ENCODE measurements at regions not wholly inside any gene's neighbourhood (a gene's known extent, or its start where the extent isn't known, plus 50 kb on each side); places are given as distances from the start of the nearest gene placed in this dataset.

DNA sequence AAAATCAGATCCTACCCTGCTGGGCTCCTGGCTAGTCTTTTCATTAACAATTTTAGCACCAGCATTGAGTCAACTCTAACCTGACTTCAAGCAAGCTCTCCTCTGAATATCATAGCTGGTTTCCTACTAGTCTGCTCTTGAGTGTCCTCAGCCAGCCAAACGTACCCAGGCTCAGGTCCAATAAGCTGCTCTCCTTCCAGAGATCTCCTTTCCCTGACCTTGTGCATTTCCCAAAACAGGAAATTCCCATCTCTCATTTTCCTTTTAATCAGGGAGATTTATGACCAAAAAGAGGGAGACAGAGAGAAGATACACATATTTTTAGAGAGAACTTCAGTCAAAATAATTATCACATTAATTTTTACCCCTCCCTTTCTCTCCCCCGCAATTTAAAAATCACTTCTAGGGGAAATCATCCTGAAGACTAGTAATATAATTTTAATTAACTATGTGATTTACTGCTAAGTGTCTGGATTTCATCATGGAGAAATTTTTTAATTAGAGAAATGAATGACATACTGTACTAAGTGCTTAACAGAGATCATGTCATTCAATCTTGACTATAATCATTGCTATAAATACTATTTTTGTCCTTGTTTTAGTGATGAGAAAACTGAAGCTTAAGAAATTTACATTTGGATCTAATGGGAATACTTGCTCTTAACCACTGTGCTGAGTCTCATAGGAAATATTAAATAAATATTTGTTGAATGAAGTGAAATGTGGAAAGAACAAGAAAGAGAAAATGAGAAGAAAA lies 421.7 kb upstream of the INTU start:
- H3K36me3 Mint-ChIP-seq (ENCODE audit: low read depth), result no peaks in the 10 kb centered on the region
- DNase-seq, result no peak
- H3K9me3 Mint-ChIP-seq, result no peaks in the 10 kb centered on the region
- H3K27ac Mint-ChIP-seq, result no peak overlapping the region
- no peaks in the 10 kb centered on the region for H3K4me1 Mint-ChIP-seq
- CTCF ChIA-PET, result no interaction called here
- POLR2A ChIA-PET, result no interaction called here
- H3K27me3 Mint-ChIP-seq, result no peaks in the 10 kb centered on the region
- H3K4me3 Mint-ChIP-seq, result no peak overlapping the region

DNA sequence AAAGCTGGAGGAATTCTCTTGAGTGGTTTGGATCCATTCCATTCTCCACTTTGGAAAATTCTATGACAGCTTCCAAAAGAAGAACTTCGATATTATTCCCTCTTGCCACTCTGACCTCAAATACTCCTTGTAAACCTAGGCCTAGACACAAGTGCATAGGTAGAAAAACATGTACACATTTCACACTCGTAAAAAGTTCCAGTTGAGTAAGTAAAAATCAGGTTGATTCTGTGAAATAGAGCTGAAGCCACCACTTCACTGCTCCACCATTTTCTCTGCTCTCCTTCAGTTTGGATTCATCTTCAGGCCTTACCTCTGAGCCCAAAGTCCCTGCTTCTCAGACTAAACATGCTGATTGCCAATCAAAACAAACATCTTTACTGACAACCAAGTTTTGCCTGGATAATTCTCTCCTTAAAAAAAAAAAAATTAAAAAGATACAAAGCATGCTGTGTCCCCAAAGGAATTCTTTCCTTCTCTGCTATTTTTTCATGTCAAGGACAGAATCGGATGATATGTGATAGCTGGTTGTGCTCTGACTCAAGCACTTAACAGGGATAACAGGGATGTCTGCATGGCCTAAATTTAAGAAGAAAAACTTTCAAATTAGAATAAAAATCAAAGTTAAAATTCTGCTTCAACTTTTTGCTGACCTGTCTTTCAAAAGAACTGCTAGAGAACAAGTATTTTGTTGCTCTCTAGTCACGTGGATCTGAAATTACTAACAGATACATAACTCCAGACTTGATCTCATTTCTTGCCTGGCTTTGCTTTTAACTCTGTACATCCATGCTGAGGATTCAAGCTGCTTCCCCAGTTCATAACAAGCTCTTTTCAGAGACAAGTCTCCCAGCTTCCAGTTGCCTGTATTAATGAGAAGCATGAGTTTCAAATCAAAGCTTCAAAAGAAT lies 420.9 kb upstream of the INTU start:
- ChIA-PET POLR2A (no interaction called here), CTCF (no interaction called here)
- no peak overlapping the region for H3K4me3 Mint-ChIP-seq
- H3K27me3 Mint-ChIP-seq, result no peaks in the 10 kb centered on the region
- no peak overlapping the region for H3K27ac Mint-ChIP-seq
- H3K4me1 Mint-ChIP-seq, result no peaks in the 10 kb centered on the region
- no peak for DNase-seq
- no peaks in the 10 kb centered on the region for H3K36me3 Mint-ChIP-seq (ENCODE audit: low read depth)
- H3K9me3 Mint-ChIP-seq, result no peaks in the 10 kb centered on the region

DNA sequence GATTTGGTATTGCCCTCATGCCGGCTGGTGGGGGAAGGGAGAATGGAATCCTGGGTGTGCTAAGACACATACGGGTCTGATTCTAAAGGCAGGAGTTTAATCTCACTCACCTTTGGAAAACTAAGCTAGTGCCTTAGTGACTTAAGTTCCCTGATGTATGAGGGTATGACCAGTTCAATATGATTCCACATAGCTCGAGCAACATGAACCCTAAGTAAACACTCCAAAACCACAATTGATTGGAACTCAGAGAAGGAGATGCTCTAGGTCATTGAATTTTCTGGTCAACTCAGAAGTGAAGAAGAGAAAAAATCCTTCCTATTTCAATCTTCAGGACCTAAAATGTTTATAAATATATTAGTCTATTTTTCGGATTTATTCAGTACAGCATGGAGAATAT lies 420.1 kb upstream of the INTU start:
- Mint-ChIP-seq H3K27ac (no peak overlapping the region), H3K27me3 (no peaks in the 10 kb centered on the region), H3K4me3 (no peak overlapping the region), H3K36me3 (ENCODE audit: low read depth) (no peaks in the 10 kb centered on the region), H3K9me3 (no peaks in the 10 kb centered on the region), H3K4me1 (no peaks in the 10 kb centered on the region)
- POLR2A ChIA-PET, result no interaction called here
- no peak for DNase-seq
- CTCF ChIA-PET, result no interaction called here

DNA sequence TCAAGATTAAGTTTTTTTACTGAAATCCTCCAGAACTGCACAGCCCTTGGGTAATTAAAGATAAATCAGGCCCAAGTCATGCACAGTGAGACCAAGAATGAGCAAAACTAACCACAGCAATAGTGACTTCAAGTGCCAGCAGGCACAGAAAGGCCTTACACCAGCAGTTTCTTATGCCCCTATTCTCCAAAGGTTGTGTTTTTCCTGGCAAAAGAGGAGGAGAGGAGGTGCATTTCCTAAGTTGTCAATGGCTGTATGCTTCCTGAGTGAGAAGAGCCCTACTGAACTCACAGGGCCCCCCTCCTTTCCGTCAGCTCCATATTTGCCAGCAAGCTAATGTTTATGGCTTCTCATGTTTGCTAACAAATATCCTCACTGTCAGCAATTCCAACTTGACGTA lies 418.7 kb upstream of the INTU start:
- H3K4me1 Mint-ChIP-seq, result no peaks in the 10 kb centered on the region
- H3K9me3 Mint-ChIP-seq, result peaks cover 2% of the 10 kb centered on the region
- H3K36me3 Mint-ChIP-seq (ENCODE audit: low read depth), result no peaks in the 10 kb centered on the region
- POLR2A ChIA-PET, result no interaction called here
- DNase-seq, result no peak
- H3K27me3 Mint-ChIP-seq, result no peaks in the 10 kb centered on the region
- CTCF ChIA-PET, result no interaction called here
- no peak overlapping the region for H3K4me3 Mint-ChIP-seq
- no peak overlapping the region for H3K27ac Mint-ChIP-seq

DNA sequence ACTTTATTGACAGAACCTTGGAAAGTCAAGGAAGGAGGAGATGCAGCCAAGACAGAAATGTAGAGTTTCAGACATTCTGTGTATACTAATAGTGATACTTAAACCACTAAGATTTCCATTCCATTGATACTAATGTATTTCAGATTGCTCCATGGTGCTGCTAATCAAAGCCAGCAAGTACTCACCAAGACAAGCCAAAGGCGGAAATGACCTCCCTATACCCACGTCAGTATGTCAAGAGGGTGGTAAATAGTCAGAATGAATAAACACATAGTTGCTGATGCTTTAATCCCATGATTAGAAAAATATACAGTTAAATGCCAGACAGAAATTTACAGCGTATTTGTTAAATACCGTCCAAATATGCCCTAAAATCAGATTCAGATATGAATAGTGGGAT lies 417.8 kb upstream of the INTU start:
- no peak overlapping the region for H3K27ac Mint-ChIP-seq
- ChIA-PET POLR2A (no interaction called here), CTCF (no interaction called here)
- H3K9me3 Mint-ChIP-seq, result peaks cover 2% of the 10 kb centered on the region
- DNase-seq, result no peak
- H3K4me3 Mint-ChIP-seq, result no peak overlapping the region
- H3K4me1 Mint-ChIP-seq, result no peaks in the 10 kb centered on the region
- H3K27me3 Mint-ChIP-seq, result no peaks in the 10 kb centered on the region
- H3K36me3 Mint-ChIP-seq (ENCODE audit: low read depth), result no peaks in the 10 kb centered on the region

DNA sequence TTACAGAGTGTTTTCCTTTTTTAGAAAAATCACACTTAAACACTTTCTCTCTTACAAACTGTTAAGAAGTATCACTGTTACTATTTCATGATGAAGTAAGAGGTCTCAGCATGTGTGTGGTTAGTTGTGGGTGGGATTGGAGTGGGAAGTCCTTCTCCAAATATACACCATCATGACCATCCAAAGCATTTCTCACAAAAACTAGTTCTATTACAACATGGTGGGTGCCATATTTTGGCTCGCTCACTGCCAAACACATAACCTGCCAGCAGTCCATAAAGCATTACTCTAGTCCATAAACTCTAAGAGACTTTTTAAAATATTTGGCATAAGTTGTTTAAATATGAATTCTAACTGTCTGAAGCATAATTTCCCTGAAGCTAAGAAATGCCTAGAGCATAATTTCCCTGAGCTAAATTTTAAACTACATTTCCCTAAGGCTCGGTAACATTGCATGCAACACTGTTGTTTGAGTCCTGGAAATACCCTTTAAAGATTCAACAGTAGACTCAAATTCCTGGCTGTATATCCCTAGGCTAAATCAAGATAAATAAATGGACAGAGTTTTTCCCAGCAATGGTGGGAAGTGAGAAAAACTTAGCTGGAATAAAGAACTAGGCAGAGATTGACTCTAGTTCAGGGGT lies 415.0 kb upstream of the INTU start:
- Mint-ChIP-seq H3K4me1 (no peaks in the 10 kb centered on the region), H3K27ac (no peak overlapping the region), H3K4me3 (no peak overlapping the region), H3K27me3 (no peaks in the 10 kb centered on the region), H3K9me3 (peaks cover 2% of the 10 kb centered on the region), H3K36me3 (ENCODE audit: low read depth) (no peaks in the 10 kb centered on the region)
- DNase-seq, result no peak
- CTCF ChIA-PET, result no interaction called here
- POLR2A ChIA-PET, result no interaction called here

DNA sequence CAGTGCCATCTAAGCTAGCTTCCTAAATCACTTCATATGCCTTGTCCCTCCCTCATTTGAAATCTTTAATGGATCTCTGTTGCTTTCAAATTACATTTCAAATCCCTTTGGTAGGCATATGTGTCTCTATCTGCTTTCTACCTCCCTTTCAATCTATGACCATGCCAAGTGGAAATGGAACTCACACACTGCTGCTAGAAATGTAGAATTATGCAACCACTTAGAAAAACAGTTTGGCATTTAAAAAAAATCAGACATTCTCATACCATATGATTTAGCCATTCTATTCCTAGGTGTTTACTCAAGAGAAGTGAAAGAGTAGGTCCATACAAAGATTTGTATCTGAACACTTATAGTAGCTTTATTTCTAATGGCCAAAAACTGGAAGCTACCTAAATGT lies 413.5 kb upstream of the INTU start:
- ChIA-PET POLR2A (no interaction called here), CTCF (no interaction called here)
- no peak for DNase-seq
- Mint-ChIP-seq H3K27ac (no peak overlapping the region), H3K4me3 (no peak overlapping the region), H3K36me3 (ENCODE audit: low read depth) (no peaks in the 10 kb centered on the region), H3K4me1 (no peaks in the 10 kb centered on the region), H3K9me3 (peaks cover 6% of the 10 kb centered on the region), H3K27me3 (no peaks in the 10 kb centered on the region)

DNA sequence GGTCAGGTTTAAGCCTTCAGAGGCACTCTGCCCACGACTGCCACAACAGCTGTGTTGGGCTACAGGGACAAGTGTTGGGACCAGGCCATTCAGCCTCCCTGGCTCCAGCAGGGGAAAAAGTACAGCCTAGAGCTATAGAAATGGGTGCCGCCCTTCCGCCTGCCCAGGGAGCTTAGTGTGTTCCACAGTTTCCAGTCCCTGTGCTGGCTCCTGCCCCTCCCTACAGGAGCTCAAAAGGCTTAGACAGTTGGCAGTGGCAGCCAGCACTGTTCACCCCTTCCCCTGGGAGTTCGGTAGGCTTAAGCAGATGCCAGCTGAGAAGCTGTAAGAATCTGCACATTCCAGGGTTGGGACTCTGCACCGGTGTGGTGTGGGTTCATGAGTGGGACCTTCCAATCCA lies 408.2 kb upstream of the INTU start:
- no peak overlapping the region for H3K4me3 Mint-ChIP-seq
- H3K4me1 Mint-ChIP-seq, result no peaks in the 10 kb centered on the region
- no peaks in the 10 kb centered on the region for H3K36me3 Mint-ChIP-seq (ENCODE audit: low read depth)
- H3K9me3 Mint-ChIP-seq, result peaks cover 10% of the 10 kb centered on the region
- CTCF ChIA-PET, result no interaction called here
- no peaks in the 10 kb centered on the region for H3K27me3 Mint-ChIP-seq
- no peak overlapping the region for H3K27ac Mint-ChIP-seq
- no peak for DNase-seq
- POLR2A ChIA-PET, result no interaction called here

DNA sequence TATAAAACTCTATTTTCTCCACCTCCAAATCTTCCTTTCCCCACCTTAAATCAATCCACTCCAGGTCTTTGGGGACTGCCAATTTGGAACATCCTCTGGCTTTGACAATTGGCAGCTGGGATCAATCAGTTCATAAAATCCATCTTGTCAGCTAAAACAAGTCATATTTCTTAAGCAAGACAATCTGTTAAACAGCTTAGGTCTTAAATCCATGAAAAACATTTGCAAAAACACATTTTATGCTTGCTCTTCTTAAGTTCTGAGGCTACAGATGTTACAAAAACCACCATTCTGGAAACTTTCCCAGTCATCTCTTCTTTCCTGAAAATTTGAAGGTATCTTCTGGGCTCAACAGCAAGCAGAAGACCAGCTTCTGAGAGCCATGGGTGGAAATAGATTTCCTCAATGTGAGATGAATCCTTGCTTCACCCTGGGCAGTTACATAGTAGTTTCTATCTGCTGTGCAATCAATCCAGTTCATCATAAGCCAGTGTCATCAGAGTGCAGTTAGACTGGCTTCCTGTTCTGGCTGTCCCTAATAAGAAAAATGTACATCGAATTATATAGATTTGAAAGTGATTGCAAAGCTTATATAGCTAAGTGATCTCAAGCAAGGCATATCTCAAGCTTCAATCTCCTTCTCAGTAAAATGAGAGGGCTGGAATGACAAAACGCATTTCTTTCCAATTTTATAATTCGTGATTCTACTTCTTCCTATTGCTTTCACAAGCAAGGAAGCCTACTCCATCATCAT lies 402.7 kb upstream of the INTU start:
- peaks cover 6% of the 10 kb centered on the region for H3K9me3 Mint-ChIP-seq
- no peak for DNase-seq

DNA sequence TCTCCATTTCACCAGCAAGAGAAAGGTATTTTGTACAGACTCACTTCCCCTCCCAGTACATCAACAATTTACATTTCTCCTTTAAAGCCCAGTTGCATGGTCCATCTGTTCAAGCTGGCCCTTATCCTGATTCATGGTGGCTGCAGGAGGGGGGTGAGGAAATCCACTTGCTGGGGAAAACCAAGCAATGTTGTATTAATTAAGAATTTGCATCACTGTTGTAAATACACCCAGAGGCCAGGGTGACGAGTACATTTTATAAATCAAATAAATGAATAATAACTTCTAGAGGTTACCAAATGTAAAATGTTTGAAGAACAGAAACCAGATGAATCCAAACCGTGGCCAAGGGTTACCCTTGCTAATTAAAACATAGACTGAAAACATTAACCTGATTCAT lies 395.9 kb upstream of the INTU start:
- Mint-ChIP-seq H3K36me3 (ENCODE audit: low read depth) (no peaks in the 10 kb centered on the region), H3K4me1 (no peaks in the 10 kb centered on the region), H3K4me3 (no peak overlapping the region), H3K27me3 (no peaks in the 10 kb centered on the region), H3K27ac (no peak overlapping the region), H3K9me3 (peaks cover 3% of the 10 kb centered on the region)
- ChIA-PET POLR2A (no interaction called here), CTCF (no interaction called here)
- no peak for DNase-seq

More for the DNA sequence above, 402.7 kb upstream of the INTU start:
- H3K27ac Mint-ChIP-seq, result no peak overlapping the region
- no peaks in the 10 kb centered on the region for H3K27me3 Mint-ChIP-seq
- H3K4me3 Mint-ChIP-seq, result no peak overlapping the region
- no peaks in the 10 kb centered on the region for H3K36me3 Mint-ChIP-seq (ENCODE audit: low read depth)
- ChIA-PET CTCF (no interaction called here), POLR2A (no interaction called here)
- H3K4me1 Mint-ChIP-seq, result no peaks in the 10 kb centered on the region

DNA sequence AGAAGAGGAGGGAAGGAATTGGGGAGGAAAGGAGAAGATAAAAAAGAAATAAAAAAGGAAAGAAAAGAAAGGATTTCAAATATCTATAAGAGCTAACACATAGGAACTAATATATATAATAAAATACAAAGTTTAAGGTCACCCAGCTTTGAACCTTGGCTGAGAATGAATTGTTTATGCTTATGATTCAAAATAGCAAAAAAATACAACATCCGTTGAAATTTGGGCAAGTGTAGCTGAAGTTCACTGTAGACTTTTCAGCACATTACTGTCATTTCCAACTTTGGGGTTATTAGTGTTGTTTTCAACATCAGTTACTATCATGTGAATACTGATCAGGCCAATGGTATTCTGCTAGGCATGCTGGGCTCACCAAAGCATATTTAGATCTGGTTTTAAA lies 395.2 kb upstream of the INTU start:
- H3K4me1 Mint-ChIP-seq, result no peaks in the 10 kb centered on the region
- DNase-seq, result no peak
- no peak overlapping the region for H3K27ac Mint-ChIP-seq
- CTCF ChIA-PET, result no interaction called here
- no peak overlapping the region for H3K4me3 Mint-ChIP-seq
- POLR2A ChIA-PET, result no interaction called here
- H3K36me3 Mint-ChIP-seq (ENCODE audit: low read depth), result no peaks in the 10 kb centered on the region
- H3K9me3 Mint-ChIP-seq, result peaks cover 3% of the 10 kb centered on the region
- no peaks in the 10 kb centered on the region for H3K27me3 Mint-ChIP-seq

DNA sequence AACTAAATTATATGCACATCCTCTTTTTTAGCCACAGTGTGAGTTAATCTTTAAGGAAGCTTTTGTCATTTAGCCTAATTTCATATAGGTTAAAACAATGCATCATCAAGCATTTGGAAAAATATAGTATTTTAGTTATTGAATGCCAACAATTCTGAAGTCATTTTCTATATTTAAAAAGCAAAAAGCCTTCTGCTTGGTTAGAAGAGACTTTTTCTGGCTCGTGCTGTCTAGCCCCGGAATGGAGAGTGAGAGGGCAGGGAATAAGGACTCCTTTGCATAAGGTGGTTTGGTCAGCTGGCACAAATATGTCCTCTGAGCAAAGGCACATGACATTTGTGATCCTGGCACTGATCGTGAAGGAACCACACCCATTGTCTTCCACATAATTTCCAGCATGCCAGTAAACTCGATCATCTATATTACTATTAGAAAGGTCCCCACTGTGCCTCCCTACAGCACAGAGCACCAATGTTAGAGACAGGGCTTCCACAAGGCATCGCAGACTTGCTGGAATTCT lies 393.7 kb upstream of the INTU start:
- Mint-ChIP-seq H3K9me3 (peaks cover 3% of the 10 kb centered on the region), H3K27me3 (no peaks in the 10 kb centered on the region), H3K4me1 (no peaks in the 10 kb centered on the region), H3K27ac (no peak overlapping the region), H3K36me3 (ENCODE audit: low read depth) (no peaks in the 10 kb centered on the region), H3K4me3 (no peak overlapping the region)
- DNase-seq, result no peak
- ChIA-PET CTCF (no interaction called here), POLR2A (no interaction called here)

Measured in activated CD4-positive, alpha-beta memory T cell treated with anti-CD3 and anti-CD28 coated beads, Interleukin-2, amount 10 ng/mL, durations not matched to agents 7 days and 5 days (primary cell).